ENCODE measurements at regions not wholly inside any gene's neighbourhood (a gene's known extent, or its start where the extent isn't known, plus 50 kb on each side); places are given as distances from the start of the nearest gene placed in this dataset.
A peak's percentile ranks its signal among the peaks of the same experiment; 100 is the strongest.

GRCh38 chr10:123494301-123494808 is 171.8 kb upstream of the GPR26 start:
- TF ChIP-seq POLR2A (IDR thresholded peaks at IDR 0.05) = no peak
- TF ChIP-seq CTCF (IDR thresholded peaks at IDR 0.05) = no peak
- intact Hi-C loops (cut with DNase I; ENCODE audit: low total_unique reads) = no loop called here
- 83 to 90% methylated on average over 5 of the region's 5 CpGs for WGBS, 2 donors
- peak in 1 of 2 donors; percentile 70 for DNase-seq (ENCODE audit: low spot score in 2 of 2)
- H3K4me3 ChIP-seq (ENCODE audit: low read depth, poor library complexity, severe bottlenecking) = no peak overlapping the region

DNA sequence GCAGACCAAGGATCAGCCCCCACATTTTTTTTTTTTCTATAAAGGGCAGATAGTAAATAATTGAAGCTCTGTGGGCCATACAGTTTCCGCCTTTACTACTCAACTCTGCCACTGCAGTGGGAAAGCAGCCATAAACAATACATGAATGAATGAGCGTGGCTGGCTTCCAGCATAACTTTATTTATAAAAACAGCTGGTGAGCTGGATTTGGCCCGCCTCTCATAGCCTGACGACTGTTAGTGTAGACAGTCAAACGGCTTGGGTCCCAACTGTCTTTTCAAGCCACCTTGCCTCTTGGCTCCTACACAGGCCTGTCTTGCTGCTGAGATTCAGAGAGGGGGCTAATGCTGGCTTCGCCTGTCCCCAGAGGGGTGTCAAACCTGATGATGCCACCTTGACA is 169.8 kb upstream of the GPR26 start:
- no peak overlapping the region for H3K4me3 ChIP-seq (ENCODE audit: low read depth, poor library complexity, severe bottlenecking)
- TF ChIP-seq CTCF (IDR thresholded peaks at IDR 0.05) = no peak
- TF ChIP-seq POLR2A (IDR thresholded peaks at IDR 0.05) = no peak
- no peak for DNase-seq (ENCODE audit: low spot score in 2 of 2)
- intact Hi-C loops (cut with DNase I; ENCODE audit: low total_unique reads) = no loop called here
- 49 to 58% methylated on average over 6 of the region's 6 CpGs for WGBS, 2 donors

GRCh38 chr10:123496996-123497660 is 169.0 kb upstream of the GPR26 start:
- no peak overlapping the region for H3K4me3 ChIP-seq (ENCODE audit: low read depth, poor library complexity, severe bottlenecking)
- TF ChIP-seq POLR2A (IDR thresholded peaks at IDR 0.05) = no peak
- TF ChIP-seq CTCF (IDR thresholded peaks at IDR 0.05) = no peak
- no peak for DNase-seq (ENCODE audit: low spot score in 2 of 2)
- intact Hi-C loops (cut with DNase I; ENCODE audit: low total_unique reads) = no loop called here
- WGBS, 2 donors = 51 to 57% methylated on average over 10 of the region's 10 CpGs

GRCh38 chr10:123500110-123500509 is 166.0 kb upstream of the GPR26 start:
- H3K4me3 ChIP-seq (ENCODE audit: low read depth, poor library complexity, severe bottlenecking) = no peak overlapping the region
- intact Hi-C loops (cut with DNase I; ENCODE audit: low total_unique reads) = no loop called here
- WGBS, 2 donors = 85 to 98% methylated on average over 7 of the region's 7 CpGs
- DNase-seq (ENCODE audit: low spot score in 2 of 2) = no peak
- TF ChIP-seq CTCF (IDR thresholded peaks at IDR 0.05) (no peak), POLR2A (IDR thresholded peaks at IDR 0.05) (no peak)

DNA sequence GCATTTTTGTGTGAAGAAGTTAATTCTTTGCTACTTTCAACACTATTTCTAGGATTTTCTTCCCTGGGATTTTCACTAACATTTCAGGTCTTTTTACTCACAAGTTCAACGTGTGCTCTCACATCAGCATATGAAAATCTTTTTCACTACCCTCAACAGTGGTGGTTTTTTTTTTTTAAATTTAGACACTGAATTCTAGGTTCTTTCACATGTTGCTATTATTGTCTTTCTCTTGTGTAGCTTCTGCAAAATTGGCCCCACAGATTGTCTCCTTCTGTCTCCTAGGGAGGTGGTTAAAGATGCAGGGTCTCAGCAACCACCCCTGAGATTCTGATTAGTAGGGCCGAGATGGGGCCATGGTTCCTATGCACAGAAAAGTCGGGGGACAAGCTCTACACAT is 165.0 kb upstream of the GPR26 start:
- H3K4me3 ChIP-seq (ENCODE audit: low read depth, poor library complexity, severe bottlenecking) = no peak overlapping the region
- no peak for TF ChIP-seq CTCF (IDR thresholded peaks at IDR 0.05)
- no peak for TF ChIP-seq POLR2A (IDR thresholded peaks at IDR 0.05)
- 83 to 92% methylated on average over 3 of the region's 3 CpGs for WGBS, 2 donors
- intact Hi-C loops (cut with DNase I; ENCODE audit: low total_unique reads) = no loop called here
- DNase-seq (ENCODE audit: low spot score in 2 of 2) = no peak

GRCh38 chr10:123502983-123503382 is 163.2 kb upstream of the GPR26 start:
- intact Hi-C loops (cut with DNase I; ENCODE audit: low total_unique reads) = no loop called here
- no peak for DNase-seq (ENCODE audit: low spot score in 2 of 2)
- WGBS, 2 donors = 51 to 66% methylated on average over 1 of the region's 1 CpG
- no peak for TF ChIP-seq CTCF (IDR thresholded peaks at IDR 0.05)
- TF ChIP-seq POLR2A (IDR thresholded peaks at IDR 0.05) = no peak
- no peak overlapping the region for H3K4me3 ChIP-seq (ENCODE audit: low read depth, poor library complexity, severe bottlenecking)

Measured in lower leg skin (tissue), 4 donors.